H1 (cell line): ENCODE measurements at regions not wholly inside any gene's neighbourhood (a gene's known extent, or its start where the extent isn't known, plus 50 kb on each side); places are given as distances from the start of the nearest gene placed in this dataset.

Experiments used
- CTCF ChIA-PET: fragments of 300-600 bp; sonication (Branson Sonifier 250); formaldehyde crosslinking; loops from one replicate; lab custom pipeline; 2021; ENCODE audit not compliant: partially characterized antibody; lab: Charles Lee
- POLR2A ChIA-PET: fragments of 300-600 bp; sonication (Branson Sonifier 250); formaldehyde crosslinking; loops from one replicate; lab custom pipeline; 2021; ENCODE audit warnings: inconsistent platforms; ENCODE audit not compliant: partially characterized antibody; lab: Charles Lee
- DNase-seq, 2 experiments: peaks; one replicate each; pipeline versions ENCODE4 v3.0.0 to v3.0.0-alpha.2; 2010 to 2022; ENCODE audit warnings: low spot score in 2 of 2, low read depth in 1 of 2, mixed read lengths in 1 of 2
- FAIRE-seq: peaks from 2 replicates; lab custom pipeline; 2011; peaks lifted over from hg19 to GRCh38; lab: Jason Lieb, UNC
- H2AFZ ChIP-seq: 2 replicates; pipeline ENCODE4 v1.8.1; 2012; ENCODE audit warnings: low read length, inconsistent platforms
- H2AK5ac ChIP-seq: 2 replicates; pipeline ENCODE4 v1.6.1; 2013; ENCODE audit warnings: low read depth, low read length
- H2BK120ac ChIP-seq: replicated peaks from 2 replicates; pipeline ENCODE3; 2013; ENCODE audit warnings: low read depth, low read length, inconsistent platforms
- H2BK12ac ChIP-seq: 2 replicates; pipeline ENCODE4 v1.6.1; 2013; ENCODE audit warnings: low read depth, low read length
- H2BK15ac ChIP-seq: 2 replicates; pipeline ENCODE4 v1.6.1; 2013; ENCODE audit warnings: low read length
- H2BK20ac ChIP-seq: 2 replicates; pipeline ENCODE4 v1.6.1; 2013; ENCODE audit warnings: low read length
- H2BK5ac ChIP-seq: 2 replicates; pipeline ENCODE4 v1.6.1; 2013; ENCODE audit warnings: low read depth, low read length
- H3K14ac ChIP-seq: 2 replicates; pipeline ENCODE4 v1.6.1; 2013; ENCODE audit warnings: inconsistent platforms; ENCODE audit not compliant: insufficient read length
- H3K18ac ChIP-seq: 2 replicates; pipeline ENCODE4 v1.6.1; 2013; ENCODE audit warnings: low read length; ENCODE audit errors: extremely low read depth
- H3K23ac ChIP-seq: 2 replicates; pipeline ENCODE4 v1.6.1; 2013; ENCODE audit warnings: inconsistent platforms; ENCODE audit not compliant: insufficient read length
- H3K23me2 ChIP-seq: 2 replicates; pipeline ENCODE4 v1.6.1; 2013; ENCODE audit warnings: low read depth, low read length
- H3K27ac ChIP-seq: 2 replicates; pipeline ENCODE4 v1.6.1; 2011; ENCODE audit warnings: low read depth, low read length, inconsistent platforms
- H3K27me3 ChIP-seq, 4 experiments: replicated peaks in 1 of 4; 1 replicate in 1 of 4; 2 replicates in 3 of 4; pipeline versions ENCODE4 v1.6.1 to v1.8.1; 2011 to 2013; ENCODE audit warnings: low read length in 3 of 4, mild to moderate bottlenecking in 3 of 4, inconsistent platforms in 2 of 4, mixed read lengths in 2 of 4, moderate library complexity in 1 of 4; ENCODE audit not compliant: control insufficient read depth in 3 of 4, insufficient read depth in 3 of 4; ENCODE audit errors: extremely low read depth in 1 of 4
- H3K36me3 ChIP-seq, 4 experiments: 2 replicates each; pipeline versions ENCODE4 v1.6.1 to v1.8.1; 2011 to 2013; ENCODE audit warnings: mild to moderate bottlenecking in 4 of 4, low read length in 3 of 4, moderate library complexity in 2 of 4, control low read depth in 1 of 4, inconsistent platforms in 1 of 4; ENCODE audit not compliant: insufficient read depth in 4 of 4, control insufficient read depth in 2 of 4
- H3K4ac ChIP-seq: replicated peaks from 2 replicates; pipeline ENCODE3; 2013; ENCODE audit warnings: low read length, low read depth, mixed read lengths, inconsistent platforms; ENCODE audit not compliant: insufficient read length
- H3K4me1 ChIP-seq, 4 experiments: replicated peaks in 1 of 4; 1 replicate in 1 of 4; 2 replicates in 3 of 4; pipeline versions ENCODE4 v1.6.1 to v1.8.1; 2011 to 2013; ENCODE audit warnings: low read length in 3 of 4, inconsistent platforms in 2 of 4, mixed read lengths in 1 of 4; ENCODE audit not compliant: insufficient read depth in 4 of 4, control insufficient read depth in 3 of 4
- H3K4me2 ChIP-seq, 2 experiments: 2 replicates each; pipeline versions ENCODE4 v1.6.1 to v1.8.1; 2011 to 2013; ENCODE audit warnings: low read depth in 2 of 2, low read length in 2 of 2, control low read depth in 1 of 2, inconsistent platforms in 1 of 2, mild to moderate bottlenecking in 1 of 2; ENCODE audit not compliant: insufficient read depth in 1 of 2
- H3K4me3 ChIP-seq, 4 experiments: fragments of 200-600, 300-600 bp in 1 of 4; sonication (generic), shearing (Covaris generic), sonication (Bioruptor Twin) in 1 of 4; 2 replicates each; pipeline versions ENCODE4 v1.5.1 to v1.8.1; 2011 to 2016; ENCODE audit warnings: low read length in 4 of 4, low read depth in 3 of 4, control low read depth in 2 of 4, inconsistent platforms in 2 of 4, mild to moderate bottlenecking in 2 of 4, mixed read lengths in 1 of 4, moderate library complexity in 1 of 4; ENCODE audit not compliant: insufficient read depth in 2 of 4; ENCODE audit errors: extremely low read depth in 1 of 4
- H3K56ac ChIP-seq: replicated peaks from 2 replicates; pipeline ENCODE3; 2013; ENCODE audit warnings: low read depth, mild to moderate bottlenecking, mixed read lengths, low read length, inconsistent platforms; ENCODE audit not compliant: insufficient read length
- H3K79me1 ChIP-seq: 2 replicates; pipeline ENCODE4 v1.6.1; 2013; ENCODE audit warnings: low read depth, low read length, control low read depth
- H3K79me2 ChIP-seq, 2 experiments: 2 replicates each; pipeline versions ENCODE4 v1.6.1 to v1.8.1; 2012 to 2013; ENCODE audit warnings: low read length in 2 of 2, mild to moderate bottlenecking in 2 of 2, inconsistent platforms in 1 of 2; ENCODE audit not compliant: insufficient read depth in 2 of 2, control insufficient read depth in 1 of 2
- H3K9ac ChIP-seq, 4 experiments: replicated peaks in 1 of 4; 1 replicate in 1 of 4; 2 replicates in 3 of 4; pipeline versions ENCODE4 v1.6.1 to v1.8.1; 2011 to 2013; ENCODE audit warnings: low read depth in 3 of 4, low read length in 3 of 4, control low read depth in 2 of 4, mild to moderate bottlenecking in 2 of 4, moderate library complexity in 2 of 4, inconsistent platforms in 1 of 4; ENCODE audit errors: extremely low read depth in 1 of 4
- H3K9me3 ChIP-seq, 2 experiments: 2 replicates each; pipeline versions ENCODE4 v1.6.1 to v1.8.1; 2012 to 2013; ENCODE audit warnings: mild to moderate bottlenecking in 2 of 2, moderate library complexity in 2 of 2, control low read depth in 1 of 2, inconsistent platforms in 1 of 2, low read depth in 1 of 2, low read length in 1 of 2, mixed read lengths in 1 of 2; ENCODE audit not compliant: insufficient read depth in 2 of 2
- H4K20me1 ChIP-seq, 2 experiments: replicated peaks in 1 of 2; 2 replicates each; pipeline versions ENCODE3 to v1.8.1; 2011 to 2013; ENCODE audit warnings: inconsistent platforms in 2 of 2, low read length in 2 of 2, mild to moderate bottlenecking in 1 of 2; ENCODE audit not compliant: insufficient read depth in 2 of 2, control insufficient read depth in 1 of 2
- H4K5ac ChIP-seq: 2 replicates; pipeline ENCODE4 v1.6.1; 2013; ENCODE audit warnings: low read length, low read depth, mixed read lengths, inconsistent platforms; ENCODE audit not compliant: insufficient read length
- H4K8ac ChIP-seq: 2 replicates; pipeline ENCODE4 v1.8.0; 2013; ENCODE audit warnings: mild to moderate bottlenecking, moderate library complexity, low read length, inconsistent platforms; ENCODE audit not compliant: insufficient read depth; ENCODE audit errors: extremely low read depth
- H4K91ac ChIP-seq: replicated peaks from 2 replicates; pipeline ENCODE3; 2013; ENCODE audit warnings: low read length, mixed read lengths, inconsistent platforms; ENCODE audit not compliant: insufficient read length
- ASH2L ChIP-seq: fragments of 200-600, 300-600 bp; sonication (generic); IDR thresholded peaks from one replicate; pipeline ENCODE4 v1.7.1; 2017; ENCODE audit warnings: low read length
- BRCA1 ChIP-seq: IDR thresholded peaks from 2 replicates; pipeline ENCODE4 v1.6.1; 2012; ENCODE audit warnings: low read depth, low read length, improper control_type of control experiment
- EGR1 ChIP-seq: IDR thresholded peaks from 2 replicates; pipeline ENCODE4 v1.6.1; 2011; ENCODE audit warnings: low read depth, low read length, borderline replicate concordance
- TEAD4 ChIP-seq: IDR thresholded peaks from 2 replicates; pipeline ENCODE4 v1.6.1; 2012; ENCODE audit warnings: low read depth, low read length, inconsistent platforms, mixed read lengths

- no peak overlapping the region for H4K91ac ChIP-seq
- POLR2A ChIA-PET = no interaction called here
- CTCF ChIA-PET = no interaction called here
- no peak overlapping the region for H2BK12ac ChIP-seq
- FAIRE-seq = no peak
- no peaks in the 10 kb centered on the region for H4K20me1 ChIP-seq
- H2AFZ ChIP-seq = no peak overlapping the region
- H3K4me3 ChIP-seq = no peak overlapping the region
- H3K79me2 ChIP-seq = no peaks in the 10 kb centered on the region
- H3K23me2 ChIP-seq = no peaks in the 10 kb centered on the region
- no peaks in the 10 kb centered on the region for H3K27me3 ChIP-seq
- no peak overlapping the region for H4K8ac ChIP-seq
- H2AK5ac ChIP-seq = no peak overlapping the region
- DNase-seq = no peak
- H3K36me3 ChIP-seq = no peaks in the 10 kb centered on the region
- H3K4me2 ChIP-seq = no peak overlapping the region
- no peak overlapping the region for H4K5ac ChIP-seq
- no peak overlapping the region for H2BK15ac ChIP-seq
- H3K56ac ChIP-seq = no peak overlapping the region
- no peak overlapping the region for H2BK120ac ChIP-seq
- H3K23ac ChIP-seq = no peak overlapping the region
- H3K27ac ChIP-seq = no peak overlapping the region
- no peak overlapping the region for H3K4ac ChIP-seq
- no peak overlapping the region for H3K18ac ChIP-seq
- H3K9ac ChIP-seq = no peak overlapping the region
- H3K79me1 ChIP-seq = no peaks in the 10 kb centered on the region
- no peak overlapping the region for H2BK5ac ChIP-seq
- no peaks in the 10 kb centered on the region for H3K4me1 ChIP-seq
- no peak overlapping the region for H2BK20ac ChIP-seq
- no peaks in the 10 kb centered on the region for H3K9me3 ChIP-seq
- no peak overlapping the region for H3K14ac ChIP-seq
- TF ChIP-seq BRCA1 (no peak), TEAD4 (no peak), EGR1 (no peak), ASH2L (no peak)
These were observed 111.3 kb downstream of the MIS18A start for GRCh38 chr21:32167513-32167912.
